Mucosa of descending colon (tissue), 3 donors: ENCODE measurements at regions not wholly inside any gene's neighbourhood (a gene's known extent, or its start where the extent isn't known, plus 50 kb on each side); places are given as distances from the start of the nearest gene placed in this dataset.

ENCODE experiments used
- ATAC-seq: fragments of 200-7000 bp; cut with Tn5 transposase; one replicate; pipeline ENCODE4 v1.9.1; 2020; ENCODE audit warnings: mild to moderate bottlenecking, moderate library complexity
- DNase-seq, 3 donors: peaks; one replicate each; pipeline ENCODE4 v3.0.0-alpha.2; 2020
- H3K36me3 ChIP-seq: fragments of 200-600 bp; one replicate; pipeline ENCODE4 v1.8.0; 2021; ENCODE audit warnings: low read depth, mild to moderate bottlenecking
- H3K4me1 ChIP-seq: fragments of 200-600 bp; one replicate; pipeline ENCODE4 v1.8.0; 2021; ENCODE audit warnings: low read depth, mild to moderate bottlenecking
- H3K4me3 ChIP-seq: fragments of 200-600 bp; one replicate; pipeline ENCODE4 v1.8.0; 2021; ENCODE audit warnings: mild to moderate bottlenecking
- H3K9me3 ChIP-seq: fragments of 200-600 bp; one replicate; pipeline ENCODE4 v1.8.0; 2021; ENCODE audit warnings: mild to moderate bottlenecking
- CTCF ChIP-seq: fragments of 200-600 bp; IDR thresholded peaks from one replicate; pipeline ENCODE4 v1.8.0; 2022; ENCODE audit warnings: antibody characterized with exemption, mild to moderate bottlenecking
- intact Hi-C, 2 donors: fragments of 100-400 bp; cut with DNase I in 1 of 2; cut with micrococcal nuclease in 1 of 2; formaldehyde crosslinking; loops; one replicate each; pipeline versions ENCODE4 v1.11.0 to v1.11.1; 2022; cut with DNase I, micrococcal nuclease
- donor health status: DM: no; HTN: no; CAD: no; lungs with moderate emphysema.
- donor health status: DM: no; HTN: no; CAD: no.
- donor health status: DM: no; HTN: yes; CAD: no.

- no peaks in the 10 kb centered on the region for H3K9me3 ChIP-seq
- H3K4me3 ChIP-seq, result no peak overlapping the region
- no peaks in the 10 kb centered on the region for H3K36me3 ChIP-seq
- H3K4me1 ChIP-seq, result no peaks in the 10 kb centered on the region
- no peak for TF ChIP-seq CTCF
- ATAC-seq (no peak), DNase-seq (no peak)
- intact Hi-C loops, result no loop called here
These were observed 1739.0 kb upstream of the C9orf72 start for GRCh38 chr9:29312327-29312726.

- Histone ChIP-seq H3K4me1 (no peaks in the 10 kb centered on the region), H3K9me3 (no peaks in the 10 kb centered on the region), H3K4me3 (no peak overlapping the region), H3K36me3 (no peaks in the 10 kb centered on the region)
- TF ChIP-seq CTCF, result no peak
- ATAC-seq (no peak), DNase-seq (no peak)
- intact Hi-C loops, result no loop called here
These were observed 1746.6 kb upstream of the C9orf72 start for GRCh38 chr9:29319736-29320513.

GRCh38 chr9:29322240-29322639, 1749.0 kb upstream of the C9orf72 start:
- no peak for TF ChIP-seq CTCF
- Histone ChIP-seq H3K9me3 (no peaks in the 10 kb centered on the region), H3K36me3 (no peaks in the 10 kb centered on the region), H3K4me1 (no peaks in the 10 kb centered on the region), H3K4me3 (no peak overlapping the region)
- intact Hi-C loops, result no loop called here
- ATAC-seq (no peak), DNase-seq (no peak)

- DNase-seq (no peak), ATAC-seq (no peak)
- no peak for TF ChIP-seq CTCF
- no peaks in the 10 kb centered on the region for H3K9me3 ChIP-seq
- no peaks in the 10 kb centered on the region for H3K36me3 ChIP-seq
- intact Hi-C loops, result no loop called here
- no peak overlapping the region for H3K4me3 ChIP-seq
- no peaks in the 10 kb centered on the region for H3K4me1 ChIP-seq
These were observed 1752.6 kb upstream of the C9orf72 start for GRCh38 chr9:29325894-29326293.

GRCh38 chr9:29332789-29333188, 1759.5 kb upstream of the C9orf72 start:
- DNase-seq, result no peak
- no peak for TF ChIP-seq CTCF
- intact Hi-C loops, result no loop called here
- Histone ChIP-seq H3K4me3 (no peak overlapping the region), H3K9me3 (no peaks in the 10 kb centered on the region), H3K4me1 (no peaks in the 10 kb centered on the region), H3K36me3 (no peaks in the 10 kb centered on the region)
- no peak for ATAC-seq

- H3K4me3 ChIP-seq, result no peak overlapping the region
- DNase-seq (no peak), ATAC-seq (no peak)
- no peaks in the 10 kb centered on the region for H3K4me1 ChIP-seq
- no peaks in the 10 kb centered on the region for H3K36me3 ChIP-seq
- no peak for TF ChIP-seq CTCF
- intact Hi-C loops, result no loop called here
- no peaks in the 10 kb centered on the region for H3K9me3 ChIP-seq
These were observed 1763.0 kb upstream of the C9orf72 start for GRCh38 chr9:29336281-29336680.
